HepG2 (cell line): ENCODE measurements at regions not wholly inside any gene's neighbourhood (a gene's known extent, or its start where the extent isn't known, plus 50 kb on each side); places are given as distances from the start of the nearest gene placed in this dataset.

Experiments
- CHD4 ChIP-seq: fragments of 200-600 bp; sonication (generic); IDR thresholded peaks from 2 replicates; pipeline ENCODE4 v1.7.0; 2017; ENCODE audit warnings: mild to moderate bottlenecking, low read length, borderline replicate concordance
- ESRRA ChIP-seq: sonication (generic); formaldehyde crosslinking; IDR thresholded peaks from 2 replicates; pipeline ENCODE4 v1.5.1; 2020; ENCODE audit warnings: mild to moderate bottlenecking, low read depth, missing genetic modification reagents
- FOXA1 ChIP-seq, 2 experiments: fragments of 450-650 bp in 1 of 2; sonication (generic) in 1 of 2; formaldehyde crosslinking in 1 of 2; IDR thresholded peaks; 2 replicates each; pipeline versions ENCODE4 v1.4.0 to v1.6.1; 2016 to 2020; ENCODE audit warnings: missing genetic modification reagents in 1 of 2
- GABPB1 ChIP-seq: IDR thresholded peaks from 2 replicates; pipeline ENCODE4 v1.6.1; 2016; ENCODE audit warnings: mild to moderate bottlenecking, missing genetic modification reagents, moderate library complexity, missing compliant biosample characterization
- HMGXB3 ChIP-seq: sonication (generic); formaldehyde crosslinking; IDR thresholded peaks from 2 replicates; pipeline ENCODE4 v1.4.0; 2020; ENCODE audit warnings: missing genetic modification reagents, borderline replicate concordance
- HNF4G ChIP-seq, 2 experiments: sonication (generic) in 1 of 2; formaldehyde crosslinking in 1 of 2; IDR thresholded peaks; 2 replicates each; pipeline versions ENCODE4 v1.4.0 to v1.6.1; 2011 to 2020; ENCODE audit warnings: borderline replicate concordance in 2 of 2, low read depth in 2 of 2, mild to moderate bottlenecking in 2 of 2, low read length in 1 of 2, missing genetic modification reagents in 1 of 2, moderate library complexity in 1 of 2
- MATR3 ChIP-seq: sonication (generic); formaldehyde crosslinking; IDR thresholded peaks from 2 replicates; pipeline ENCODE4 v1.4.0; 2020; ENCODE audit warnings: missing genetic modification reagents
- RERE ChIP-seq: IDR thresholded peaks from 2 replicates; pipeline ENCODE4 v1.6.1; 2016; ENCODE audit warnings: low read depth, missing genetic modification reagents, missing compliant biosample characterization
- RNF219 ChIP-seq: sonication (generic); formaldehyde crosslinking; IDR thresholded peaks from 2 replicates; pipeline ENCODE4 v1.5.0; 2020; ENCODE audit warnings: mild to moderate bottlenecking, missing genetic modification reagents
- SUZ12 ChIP-seq: fragments of 150-350 bp; IDR thresholded peaks from 2 replicates; pipeline ENCODE4 v1.6.1; 2014; ENCODE audit warnings: low read depth, low read length
- TFAP4 ChIP-seq: sonication (generic); IDR thresholded peaks from 2 replicates; pipeline ENCODE4 v1.6.1; 2016; ENCODE audit warnings: low read depth, borderline replicate concordance
- ZBTB37 ChIP-seq: sonication (generic); formaldehyde crosslinking; IDR thresholded peaks from 2 replicates; pipeline ENCODE4 v1.4.0; 2020; ENCODE audit warnings: mild to moderate bottlenecking, missing genetic modification reagents
- ZC3H13 ChIP-seq: sonication (generic); formaldehyde crosslinking; IDR thresholded peaks from 2 replicates; pipeline ENCODE4 v1.8.1; 2023; ENCODE audit warnings: mild to moderate bottlenecking, missing genetic modification reagents, moderate library complexity
- ZNF672 ChIP-seq: sonication (generic); formaldehyde crosslinking; IDR thresholded peaks from 2 replicates; pipeline ENCODE4 v1.8.1; 2022; ENCODE audit warnings: missing genetic modification reagents
- ZNF773 ChIP-seq: sonication (generic); formaldehyde crosslinking; IDR thresholded peaks from 2 replicates; pipeline ENCODE4 v1.4.0; 2020; ENCODE audit warnings: missing genetic modification reagents, borderline replicate concordance

GRCh38 chr12:58819345-58819744, 101.0 kb downstream of the LRIG3 start (continued):
- no peak for TF ChIP-seq RNF219 (CRISPR knock-in tag)
- no peak for TF ChIP-seq ZNF773 (CRISPR knock-in tag)
- TF ChIP-seq HMGXB3 = no peak
- TF ChIP-seq ZC3H13 = no peak
- no peak for TF ChIP-seq RERE (CRISPR knock-in tag)
- no peak for TF ChIP-seq FOXA1 (IDR thresholded peaks at IDR 0.05)
- TF ChIP-seq FOXA1 (CRISPR knock-in tag; IDR thresholded peaks at IDR 0.05) = peak; percentile 57; the same call in 1 of the 2 replicates
- no peak for TF ChIP-seq SUZ12
- no peak for TF ChIP-seq HNF4G (IDR thresholded peaks at IDR 0.05; ENCODE audit: borderline replicate concordance, low read depth, low read length)
- no peak for TF ChIP-seq HNF4G (CRISPR knock-in tag; IDR thresholded peaks at IDR 0.05; ENCODE audit: borderline replicate concordance, low read depth)
- TF ChIP-seq MATR3 (CRISPR knock-in tag) = no peak
- TF ChIP-seq ZNF672 = no peak
- no peak for TF ChIP-seq ZBTB37 (CRISPR knock-in tag)
- no peak for TF ChIP-seq GABPB1 (CRISPR knock-in tag)
- TF ChIP-seq ESRRA (CRISPR knock-in tag) = no peak
- no peak for TF ChIP-seq CHD4
- TF ChIP-seq TFAP4 = no peak
